PC-3 (cell line): ENCODE measurements at regions not wholly inside any gene's neighbourhood (a gene's known extent, or its start where the extent isn't known, plus 50 kb on each side); places are given as distances from the start of the nearest gene placed in this dataset.
"Not testable (repeated sequence)": the region's sequence is repeated elsewhere in the genome, so short reads cannot be mapped to it uniquely, and the experiment has no call there.

Experiments
- ATAC-seq: fragments of 200-7000 bp; cut with Tn5 transposase; 2 replicates; pipeline ENCODE4 v1.9.1; 2020; ENCODE audit warnings: mild to moderate bottlenecking, moderate library complexity
- BruUV-seq: library from RNA; stranded (reverse); fragments of 400-500 nt; replicated peaks from 2 replicates; lab custom pipeline; 2021; lab: Mats Ljungman, UMichigan
- CTCF ChIA-PET: fragments of 300-600 bp; sonication (Branson Sonifier 250); formaldehyde crosslinking; loops from one replicate; lab custom pipeline; 2022; ENCODE audit warnings: antibody characterized with exemption; lab: Charles Lee
- POLR2A ChIA-PET: fragments of 300-600 bp; sonication (Branson Sonifier 250); formaldehyde crosslinking; loops from one replicate; lab custom pipeline; 2022; ENCODE audit warnings: antibody characterized with exemption; ENCODE audit not compliant: unreplicated experiment; lab: Charles Lee
- DNase-seq: peaks from one replicate; pipeline ENCODE4 v3.0.0-alpha.2; 2015
- H2AFZ ChIP-seq: fragments of 300-600 bp; sonication (generic); 2 replicates; pipeline ENCODE4 v1.6.0; 2016; ENCODE audit warnings: antibody characterized with exemption, low read length
- H3F3A ChIP-seq: fragments of 300-600 bp; sonication (generic); one replicate; pipeline ENCODE4 v1.6.0; 2017; ENCODE audit warnings: antibody characterized with exemption, low read length, control low read depth, mild to moderate bottlenecking; ENCODE audit not compliant: unreplicated experiment
- H3K27ac ChIP-seq: fragments of 300-600 bp; sonication (generic); 2 replicates; pipeline ENCODE4 v1.5.1; 2016; ENCODE audit warnings: mild to moderate bottlenecking, low read length
- H3K27me3 ChIP-seq: fragments of 300-600 bp; sonication (generic); 2 replicates; pipeline ENCODE4 v1.6.1; 2016; ENCODE audit warnings: low read length, mixed read lengths
- H3K36me3 ChIP-seq: fragments of 300-600 bp; sonication (generic); 2 replicates; pipeline ENCODE4 v1.6.1; 2016; ENCODE audit warnings: low read depth, mixed run types, low read length, mixed read lengths
- H3K4me1 ChIP-seq: fragments of 300-600 bp; sonication (generic); 2 replicates; pipeline ENCODE4 v1.5.1; 2016; ENCODE audit warnings: low read length; ENCODE audit not compliant: insufficient read depth
- H3K4me2 ChIP-seq: fragments of 300-600 bp; sonication (generic); 2 replicates; pipeline ENCODE4 v1.6.0; 2016; ENCODE audit warnings: low read length
- H3K4me3 ChIP-seq: fragments of 300-600 bp; sonication (generic); 2 replicates; pipeline ENCODE4 v1.5.1; 2016; ENCODE audit warnings: mild to moderate bottlenecking, low read length, mixed read lengths
- H3K79me2 ChIP-seq: fragments of 300-600 bp; sonication (generic); 2 replicates; pipeline ENCODE4 v1.6.1; 2017; ENCODE audit warnings: low read length, mixed read lengths
- H3K9ac ChIP-seq: fragments of 300-600 bp; sonication (generic); 2 replicates; pipeline ENCODE4 v1.6.0; 2016; ENCODE audit warnings: mild to moderate bottlenecking, low read length
- H3K9me2 ChIP-seq: fragments of 300-600 bp; sonication (generic); replicated peaks from 2 replicates; pipeline ENCODE4 v1.6.1; 2016; ENCODE audit warnings: mixed run types, low read length, mixed read lengths
- H3K9me3 ChIP-seq: fragments of 300-600 bp; sonication (generic); 2 replicates; pipeline ENCODE4 v1.6.1; 2016; ENCODE audit warnings: low read length, mixed read lengths
- H4K20me1 ChIP-seq: fragments of 300-600 bp; sonication (generic); 2 replicates; pipeline ENCODE4 v1.6.1; 2016; ENCODE audit warnings: low read length, mixed read lengths
- CTCF ChIP-seq: fragments of 300-600 bp; sonication (generic); conservative IDR thresholded peaks from 2 replicates; pipeline ENCODE4 v1.5.1; 2017; ENCODE audit warnings: antibody characterized with exemption, low read depth, mild to moderate bottlenecking, low read length
- EZH2 ChIP-seq: fragments of 300-600 bp; sonication (generic); IDR thresholded peaks from one replicate; pipeline ENCODE4 v1.6.1; 2017; ENCODE audit warnings: antibody characterized with exemption, mild to moderate bottlenecking, low read length; ENCODE audit not compliant: unreplicated experiment
- EZH2phosphoT487 ChIP-seq: fragments of 300-600 bp; sonication (generic); IDR thresholded peaks from 2 replicates; pipeline ENCODE4 v1.6.1; 2018; ENCODE audit warnings: mild to moderate bottlenecking, antibody characterized with exemption, low read length, borderline replicate concordance
- intact Hi-C: fragments of 100-400 bp; cut with micrococcal nuclease; formaldehyde crosslinking; loops from 2 replicates; pipeline ENCODE4 v1.9.0; 2023

DNA sequence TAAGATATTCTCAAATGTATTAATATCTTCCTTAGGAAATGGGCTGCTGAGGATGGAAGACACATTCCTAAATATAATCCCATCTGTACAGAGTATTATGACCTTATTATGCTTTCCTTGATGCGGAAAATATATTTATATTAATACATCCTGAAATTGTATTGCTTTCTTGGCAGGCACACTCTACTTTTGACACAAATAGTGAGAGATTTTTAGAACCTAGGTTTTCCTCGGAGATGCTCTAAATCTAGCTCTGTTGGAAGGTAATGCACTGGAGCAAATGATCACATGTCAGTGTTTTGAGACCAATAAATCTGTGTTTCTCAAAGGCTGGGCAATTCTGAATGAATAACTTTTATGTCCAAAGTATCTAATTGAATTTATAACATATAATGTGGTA, 94.3 kb upstream of the MAGEC2 start:
- no peak overlapping the region for H3K27ac ChIP-seq
- DNase-seq (no peak), ATAC-seq (no peak)
- intact Hi-C loops: no loop called here
- no TSS peak for BruUV-seq
- H3K36me3 ChIP-seq: no peaks in the 10 kb centered on the region
- H3K4me3 ChIP-seq: no peak overlapping the region
- H3K9me2 ChIP-seq: no peaks in the 10 kb centered on the region
- no peak overlapping the region for H2AFZ ChIP-seq
- TF ChIP-seq EZH2: no peak
- H3K9me3 ChIP-seq: no peaks in the 10 kb centered on the region
- H3K4me1 ChIP-seq: no peaks in the 10 kb centered on the region
- ChIA-PET CTCF (no interaction called here), POLR2A (interaction anchor here (0.6 kb wide), 1 partner anchor 458 kb away, joined by 4 read pairs; no protein-coding TSS in a partner anchor)
- H3K27me3 ChIP-seq: no peaks in the 10 kb centered on the region
- H3F3A ChIP-seq: no peaks in the 10 kb centered on the region
- no peaks in the 10 kb centered on the region for H3K79me2 ChIP-seq
- no peaks in the 10 kb centered on the region for H4K20me1 ChIP-seq
- no peak overlapping the region for H3K9ac ChIP-seq
- H3K4me2 ChIP-seq: no peak overlapping the region

DNA sequence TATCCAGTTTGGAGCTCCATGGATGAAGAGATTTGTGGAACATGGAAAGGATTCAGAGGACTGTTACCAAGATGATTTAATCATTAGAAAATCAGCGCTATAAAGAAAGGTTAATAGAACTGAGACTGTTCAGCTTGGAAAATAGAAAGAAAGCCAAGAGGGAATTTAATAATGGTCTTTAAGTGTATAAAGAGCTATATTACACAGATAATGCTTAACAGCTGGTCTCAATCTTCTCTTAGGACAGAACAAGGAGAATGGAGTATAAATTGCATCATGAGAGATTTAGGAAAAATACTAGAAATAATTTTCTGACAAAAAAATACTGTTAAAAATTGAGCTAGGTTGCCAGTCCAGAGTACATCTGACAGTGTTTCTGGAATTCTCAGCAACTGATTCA, 91.3 kb upstream of the MAGEC2 start:
- no peak overlapping the region for H2AFZ ChIP-seq
- no peaks in the 10 kb centered on the region for H3K79me2 ChIP-seq
- no peak for ATAC-seq
- no peaks in the 10 kb centered on the region for H3K36me3 ChIP-seq
- POLR2A ChIA-PET: no interaction called here
- no peak for DNase-seq
- H3F3A ChIP-seq: no peaks in the 10 kb centered on the region
- no peak overlapping the region for H3K4me3 ChIP-seq
- no peaks in the 10 kb centered on the region for H3K4me1 ChIP-seq
- TF ChIP-seq EZH2phosphoT487 (no peak), CTCF (no peak), EZH2 (no peak)
- H3K4me2 ChIP-seq: no peak overlapping the region
- H3K9ac ChIP-seq: no peak overlapping the region
- no TSS peak for BruUV-seq
- H3K9me2 ChIP-seq: no peaks in the 10 kb centered on the region
- CTCF ChIA-PET: no interaction called here
- no peak overlapping the region for H3K27ac ChIP-seq
- H4K20me1 ChIP-seq: no peaks in the 10 kb centered on the region
- H3K27me3 ChIP-seq: no peaks in the 10 kb centered on the region
- intact Hi-C loops: no loop called here
- no peaks in the 10 kb centered on the region for H3K9me3 ChIP-seq

DNA sequence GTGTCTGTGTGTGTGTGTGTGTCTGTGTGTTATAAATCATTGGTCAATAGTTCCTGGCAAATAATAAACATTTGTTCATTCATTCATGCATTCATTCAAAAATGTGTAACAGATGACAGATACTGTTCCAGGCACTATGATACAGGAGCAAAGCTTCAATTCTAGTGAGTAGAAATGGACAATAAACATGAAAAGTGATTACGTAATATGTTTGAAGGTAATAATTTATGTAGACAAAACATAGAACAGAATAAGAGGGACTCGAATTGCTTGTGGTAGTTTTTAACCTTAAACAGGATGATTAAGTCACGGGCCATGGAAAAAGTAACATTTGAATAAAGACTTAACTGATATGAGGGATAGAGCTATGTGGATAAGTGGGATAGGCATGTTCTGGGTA, 90.1 kb upstream of the MAGEC2 start:
- no peaks in the 10 kb centered on the region for H4K20me1 ChIP-seq
- ATAC-seq: no peak
- no peak overlapping the region for H3K27ac ChIP-seq
- H3K9me3 ChIP-seq: no peaks in the 10 kb centered on the region
- H3F3A ChIP-seq: no peaks in the 10 kb centered on the region
- H3K4me2 ChIP-seq: no peak overlapping the region
- no peaks in the 10 kb centered on the region for H3K4me1 ChIP-seq
- H3K36me3 ChIP-seq: no peaks in the 10 kb centered on the region
- no peak for DNase-seq
- H3K9ac ChIP-seq: no peak overlapping the region
- BruUV-seq: no TSS peak
- intact Hi-C loops: no loop called here
- POLR2A ChIA-PET: no interaction called here
- CTCF ChIA-PET: no interaction called here
- H2AFZ ChIP-seq: no peak overlapping the region
- TF ChIP-seq EZH2 (no peak), EZH2phosphoT487 (no peak), CTCF (no peak)
- H3K27me3 ChIP-seq: no peaks in the 10 kb centered on the region
- H3K4me3 ChIP-seq: no peak overlapping the region
- no peaks in the 10 kb centered on the region for H3K79me2 ChIP-seq
- H3K9me2 ChIP-seq: no peaks in the 10 kb centered on the region

DNA sequence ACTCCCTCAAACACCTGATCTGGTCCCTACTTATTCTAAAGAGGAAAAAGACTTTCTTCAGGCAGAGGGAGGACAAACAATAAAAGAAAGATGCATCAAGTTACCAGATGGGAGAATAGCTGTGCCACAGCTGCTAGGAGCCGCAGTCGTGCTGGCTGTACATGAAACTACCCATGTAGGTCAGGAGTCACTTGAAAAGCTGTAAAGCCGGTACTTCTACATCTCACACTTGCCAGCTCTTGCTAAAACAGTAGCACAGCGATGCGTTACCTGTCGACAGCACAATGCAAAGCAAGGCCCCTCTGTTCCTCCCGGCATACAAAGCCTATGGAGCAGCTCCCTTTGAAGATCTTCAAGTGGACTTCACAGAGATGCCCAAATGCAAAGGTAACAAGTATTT, 65.1 kb upstream of the MAGEC2 start:
- H3K9ac ChIP-seq, BruUV-seq, H3K36me3 ChIP-seq, H3K4me3 ChIP-seq, H3K27me3 ChIP-seq, H2AFZ ChIP-seq, H3K4me2 ChIP-seq, H3K9me2 ChIP-seq, POLR2A ChIA-PET, CTCF ChIA-PET, H3K9me3 ChIP-seq, intact Hi-C loops, H3K79me2 ChIP-seq, H4K20me1 ChIP-seq, ATAC-seq, H3K27ac ChIP-seq, H3K4me1 ChIP-seq, H3F3A ChIP-seq: not testable (repeated sequence)
- peak; percentile 17 for DNase-seq
